ENCODE measurements at regions not wholly inside any gene's neighbourhood (a gene's known extent, or its start where the extent isn't known, plus 50 kb on each side); places are given as distances from the start of the nearest gene placed in this dataset.

GRCh38 chr18:55982992-55983391, 395.0 kb upstream of the TCF4 start:
- H3K36me3 Mint-ChIP-seq (ENCODE audit: low read depth) = peaks cover 3% of the 10 kb centered on the region
- no peaks in the 10 kb centered on the region for H3K27me3 Mint-ChIP-seq (ENCODE audit: low read depth)

GRCh38 chr18:55981712-55982475, 393.9 kb upstream of the TCF4 start:
- Mint-ChIP-seq H3K4me1 (peaks cover 5% of the 10 kb centered on the region), H3K4me3 (no peak overlapping the region), H3K27me3 (ENCODE audit: low read depth) (no peaks in the 10 kb centered on the region), H3K9me3 (peaks cover 17% of the 10 kb centered on the region), H3K36me3 (ENCODE audit: low read depth) (peaks cover 3% of the 10 kb centered on the region), H3K27ac (no peak overlapping the region)
- TF ChIP-seq CTCF (IDR thresholded peaks at IDR 0.05; ENCODE audit: unreplicated experiment in 3 of 3) = no peak

More at GRCh38 chr18:55982992-55983391, 395.0 kb upstream of the TCF4 start:
- Mint-ChIP-seq H3K27ac (no peak overlapping the region), H3K4me1 (peaks cover 5% of the 10 kb centered on the region), H3K4me3 (no peak overlapping the region), H3K9me3 (peaks cover 23% of the 10 kb centered on the region)
- TF ChIP-seq CTCF (IDR thresholded peaks at IDR 0.05; ENCODE audit: unreplicated experiment in 3 of 3) = no peak

- no peaks in the 10 kb centered on the region for H3K4me1 Mint-ChIP-seq
Observed at GRCh38 chr18:55974521-55974920, 386.5 kb upstream of the TCF4 start.

GRCh38 chr18:55968550-55968949, 380.6 kb upstream of the TCF4 start:
- Mint-ChIP-seq H3K4me3 (no peak overlapping the region), H3K27ac (no peak overlapping the region), H3K4me1 (no peaks in the 10 kb centered on the region), H3K9me3 (no peaks in the 10 kb centered on the region), H3K36me3 (ENCODE audit: low read depth) (no peaks in the 10 kb centered on the region), H3K27me3 (ENCODE audit: low read depth) (no peaks in the 10 kb centered on the region)
- no peak for TF ChIP-seq CTCF (IDR thresholded peaks at IDR 0.05; ENCODE audit: unreplicated experiment in 3 of 3)

More at GRCh38 chr18:55974521-55974920, 386.5 kb upstream of the TCF4 start:
- H3K27ac Mint-ChIP-seq = no peak overlapping the region
- H3K4me3 Mint-ChIP-seq = no peak overlapping the region
- peaks cover 5% of the 10 kb centered on the region for H3K9me3 Mint-ChIP-seq
- H3K27me3 Mint-ChIP-seq (ENCODE audit: low read depth) = no peaks in the 10 kb centered on the region
- H3K36me3 Mint-ChIP-seq (ENCODE audit: low read depth) = no peaks in the 10 kb centered on the region
- TF ChIP-seq CTCF (IDR thresholded peaks at IDR 0.05; ENCODE audit: unreplicated experiment in 3 of 3) = no peak

GRCh38 chr18:55967019-55967418, 379.0 kb upstream of the TCF4 start:
- Mint-ChIP-seq H3K9me3 (no peaks in the 10 kb centered on the region), H3K27ac (no peak overlapping the region), H3K27me3 (ENCODE audit: low read depth) (no peaks in the 10 kb centered on the region), H3K36me3 (ENCODE audit: low read depth) (no peaks in the 10 kb centered on the region), H3K4me3 (no peak overlapping the region), H3K4me1 (no peaks in the 10 kb centered on the region)
- no peak for TF ChIP-seq CTCF (IDR thresholded peaks at IDR 0.05; ENCODE audit: unreplicated experiment in 3 of 3)

- H3K27me3 Mint-ChIP-seq (ENCODE audit: low read depth) = no peaks in the 10 kb centered on the region
- no peaks in the 10 kb centered on the region for H3K9me3 Mint-ChIP-seq
- no peak for TF ChIP-seq CTCF (IDR thresholded peaks at IDR 0.05; ENCODE audit: unreplicated experiment in 3 of 3)
- H3K4me1 Mint-ChIP-seq = no peaks in the 10 kb centered on the region
- H3K27ac Mint-ChIP-seq = no peak overlapping the region
- no peaks in the 10 kb centered on the region for H3K36me3 Mint-ChIP-seq (ENCODE audit: low read depth)
- H3K4me3 Mint-ChIP-seq = no peak overlapping the region
Observed at GRCh38 chr18:55964171-55964570, 376.2 kb upstream of the TCF4 start.

All from nephron (organoid).